ENCODE measurements at regions not wholly inside any gene's neighbourhood (a gene's known extent, or its start where the extent isn't known, plus 50 kb on each side); places are given as distances from the start of the nearest gene placed in this dataset.

DNA sequence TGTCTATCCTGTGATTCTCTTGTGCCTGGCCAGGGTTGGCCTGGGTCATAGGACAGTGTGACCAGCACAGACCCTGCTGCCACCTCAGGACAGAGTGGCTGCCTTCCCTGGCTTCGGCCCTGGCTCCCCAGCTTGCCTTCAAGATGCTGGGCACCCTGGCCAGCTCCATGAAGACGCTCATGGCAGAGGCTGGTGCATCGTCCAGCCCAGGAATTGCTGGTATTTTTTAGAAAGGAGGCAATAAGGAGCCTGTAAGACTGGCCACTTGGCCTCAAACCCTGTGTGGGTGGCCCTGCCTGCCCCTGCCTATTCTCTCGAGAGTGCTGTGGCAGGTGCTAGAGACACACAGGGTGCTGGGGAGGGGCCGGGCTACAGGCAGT is 70.4 kb upstream of the ACTRT2 start:
- TF ChIP-seq, protein P1, sequence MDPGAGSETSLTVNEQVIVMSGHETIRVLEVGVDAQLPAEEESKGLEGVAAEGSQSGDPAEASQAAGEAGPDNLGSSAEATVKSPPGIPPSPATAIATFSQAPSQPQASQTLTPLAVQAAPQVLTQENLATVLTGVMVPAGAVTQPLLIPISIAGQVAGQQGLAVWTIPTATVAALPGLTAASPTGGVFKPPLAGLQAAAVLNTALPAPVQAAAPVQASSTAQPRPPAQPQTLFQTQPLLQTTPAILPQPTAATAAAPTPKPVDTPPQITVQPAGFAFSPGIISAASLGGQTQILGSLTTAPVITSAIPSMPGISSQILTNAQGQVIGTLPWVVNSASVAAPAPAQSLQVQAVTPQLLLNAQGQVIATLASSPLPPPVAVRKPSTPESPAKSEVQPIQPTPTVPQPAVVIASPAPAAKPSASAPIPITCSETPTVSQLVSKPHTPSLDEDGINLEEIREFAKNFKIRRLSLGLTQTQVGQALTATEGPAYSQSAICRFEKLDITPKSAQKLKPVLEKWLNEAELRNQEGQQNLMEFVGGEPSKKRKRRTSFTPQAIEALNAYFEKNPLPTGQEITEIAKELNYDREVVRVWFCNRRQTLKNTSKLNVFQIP (CRISPR knock-in tag; IDR thresholded peaks at IDR 0.05; ENCODE audit: borderline replicate concordance, low read depth): no peak
- TF ChIP-seq, protein P2, sequence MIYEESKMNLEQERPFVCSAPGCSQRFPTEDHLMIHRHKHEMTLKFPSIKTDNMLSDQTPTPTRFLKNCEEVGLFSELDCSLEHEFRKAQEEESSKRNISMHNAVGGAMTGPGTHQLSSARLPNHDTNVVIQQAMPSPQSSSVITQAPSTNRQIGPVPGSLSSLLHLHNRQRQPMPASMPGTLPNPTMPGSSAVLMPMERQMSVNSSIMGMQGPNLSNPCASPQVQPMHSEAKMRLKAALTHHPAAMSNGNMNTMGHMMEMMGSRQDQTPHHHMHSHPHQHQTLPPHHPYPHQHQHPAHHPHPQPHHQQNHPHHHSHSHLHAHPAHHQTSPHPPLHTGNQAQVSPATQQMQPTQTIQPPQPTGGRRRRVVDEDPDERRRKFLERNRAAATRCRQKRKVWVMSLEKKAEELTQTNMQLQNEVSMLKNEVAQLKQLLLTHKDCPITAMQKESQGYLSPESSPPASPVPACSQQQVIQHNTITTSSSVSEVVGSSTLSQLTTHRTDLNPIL (CRISPR knock-in tag; IDR thresholded peaks at IDR 0.05; ENCODE audit: low read depth): no peak
- TF ChIP-seq OSR1 (CRISPR knock-in tag; IDR thresholded peaks at IDR 0.05) (no peak), ZFP3 (CRISPR knock-in tag; IDR thresholded peaks at IDR 0.05) (no peak)

Measured in SK-N-SH treated with all-trans-retinoic acid at 6 μM for 48 hours (cell line).